Activated CD4-positive, alpha-beta T cell treated with anti-CD3 and anti-CD28 coated beads for 36 hours (primary cell): ENCODE measurements at regions not wholly inside any gene's neighbourhood (a gene's known extent, or its start where the extent isn't known, plus 50 kb on each side); places are given as distances from the start of the nearest gene placed in this dataset.

ENCODE experiments used
- ATAC-seq: fragments of 200-7000 bp; cut with Tn5 transposase; one replicate; pipeline ENCODE4 v1.10.0; 2021; ENCODE audit warnings: mild to moderate bottlenecking, moderate library complexity
- CTCF ChIA-PET: fragments of 350-600 bp; sonication (Branson Sonifier 250); formaldehyde crosslinking; loops from one replicate; lab custom pipeline; 2021; ENCODE audit warnings: antibody characterized with exemption; lab: Charles Lee
- POLR2A ChIA-PET: fragments of 350-600 bp; sonication (Branson Sonifier 250); formaldehyde crosslinking; loops from one replicate; lab custom pipeline; 2021; ENCODE audit warnings: antibody characterized with exemption, inconsistent platforms; lab: Charles Lee
- DNase-seq: peaks from one replicate; pipeline ENCODE4 v3.0.0-alpha.2; 2020
- H3K27ac Mint-ChIP-seq: one replicate; pipeline ENCODE4 v1.8.0; 2021; ENCODE audit warnings: mixed read lengths
- H3K27me3 Mint-ChIP-seq: one replicate; pipeline ENCODE4 v1.8.0; 2021; ENCODE audit warnings: mixed read lengths
- H3K36me3 Mint-ChIP-seq: one replicate; pipeline ENCODE4 v1.8.0; 2021; ENCODE audit warnings: low read depth, mixed read lengths
- H3K4me1 Mint-ChIP-seq: one replicate; pipeline ENCODE4 v1.8.0; 2021; ENCODE audit warnings: mixed read lengths
- H3K4me3 Mint-ChIP-seq: one replicate; pipeline ENCODE4 v1.8.0; 2021; ENCODE audit warnings: mild to moderate bottlenecking, moderate library complexity, mixed read lengths
- H3K9me3 Mint-ChIP-seq: one replicate; pipeline ENCODE4 v1.8.0; 2021; ENCODE audit warnings: low read depth, mixed read lengths
- intact Hi-C, 2 experiments: fragments of 100-400 bp; cut with DNase I in 1 of 2; cut with micrococcal nuclease in 1 of 2; formaldehyde crosslinking; loops; one replicate each; pipeline versions ENCODE4 v1.14.2 to v1.15.1; 2022 to 2024; cut with DNase I, micrococcal nuclease

GRCh38 chr10:20986049-20986448, 88.9 kb upstream of the NEBL start:
- DNase-seq, result no peak
- intact Hi-C loops, result no loop called here
- Mint-ChIP-seq H3K36me3 (no peaks in the 10 kb centered on the region), H3K9me3 (no peaks in the 10 kb centered on the region), H3K4me1 (no peaks in the 10 kb centered on the region), H3K27me3 (peaks cover 4% of the 10 kb centered on the region), H3K27ac (no peak overlapping the region), H3K4me3 (no peak overlapping the region)
- POLR2A ChIA-PET, result no interaction called here
- CTCF ChIA-PET, result no interaction called here
- no peak for ATAC-seq

GRCh38 chr10:20984662-20985061, 87.6 kb upstream of the NEBL start:
- POLR2A ChIA-PET, result no interaction called here
- intact Hi-C loops, result no loop called here

GRCh38 chr10:20981419-20981953, 84.4 kb upstream of the NEBL start:
- Mint-ChIP-seq H3K9me3 (no peaks in the 10 kb centered on the region), H3K4me1 (no peaks in the 10 kb centered on the region), H3K27ac (no peak overlapping the region), H3K4me3 (no peak overlapping the region), H3K36me3 (no peaks in the 10 kb centered on the region), H3K27me3 (peaks cover under 1% of the 10 kb centered on the region)
- DNase-seq, result no peak
- CTCF ChIA-PET, result interaction anchor here (0.6 kb wide), 1 partner anchor 290 kb away, joined by 3 read pairs; no protein-coding TSS in a partner anchor
- no peak for ATAC-seq
- intact Hi-C loops, result no loop called here
- POLR2A ChIA-PET, result no interaction called here

More at GRCh38 chr10:20984662-20985061, 87.6 kb upstream of the NEBL start:
- Mint-ChIP-seq H3K4me1 (no peaks in the 10 kb centered on the region), H3K27ac (no peak overlapping the region), H3K36me3 (no peaks in the 10 kb centered on the region), H3K27me3 (peaks cover 2% of the 10 kb centered on the region), H3K4me3 (no peak overlapping the region), H3K9me3 (no peaks in the 10 kb centered on the region)
- DNase-seq (no peak), ATAC-seq (no peak)
- CTCF ChIA-PET, result no interaction called here

GRCh38 chr10:20978617-20979016, 81.5 kb upstream of the NEBL start:
- ChIA-PET POLR2A (no interaction called here), CTCF (no interaction called here)
- intact Hi-C loops, result no loop called here
- no peaks in the 10 kb centered on the region for H3K9me3 Mint-ChIP-seq
- H3K36me3 Mint-ChIP-seq, result no peaks in the 10 kb centered on the region
- H3K4me3 Mint-ChIP-seq, result no peak overlapping the region
- H3K4me1 Mint-ChIP-seq, result no peaks in the 10 kb centered on the region
- DNase-seq (no peak), ATAC-seq (no peak)
- no peak overlapping the region for H3K27ac Mint-ChIP-seq
- peaks cover 3% of the 10 kb centered on the region for H3K27me3 Mint-ChIP-seq

GRCh38 chr10:20977300-20977699, 80.2 kb upstream of the NEBL start:
- ChIA-PET POLR2A (no interaction called here), CTCF (no interaction called here)
- Mint-ChIP-seq H3K27me3 (peaks cover 3% of the 10 kb centered on the region), H3K4me3 (no peak overlapping the region), H3K9me3 (no peaks in the 10 kb centered on the region), H3K4me1 (no peaks in the 10 kb centered on the region), H3K36me3 (no peaks in the 10 kb centered on the region), H3K27ac (no peak overlapping the region)
- no peak for ATAC-seq
- intact Hi-C loops, result no loop called here
- no peak for DNase-seq

- H3K9me3 Mint-ChIP-seq, result no peaks in the 10 kb centered on the region
- no peak overlapping the region for H3K27ac Mint-ChIP-seq
- intact Hi-C loops, result no loop called here
- no peak for DNase-seq
- ATAC-seq, result no peak
- CTCF ChIA-PET, result no interaction called here
- POLR2A ChIA-PET, result no interaction called here
- H3K27me3 Mint-ChIP-seq, result peaks cover 3% of the 10 kb centered on the region
- H3K4me3 Mint-ChIP-seq, result no peak overlapping the region
- H3K4me1 Mint-ChIP-seq, result no peaks in the 10 kb centered on the region
- H3K36me3 Mint-ChIP-seq, result no peaks in the 10 kb centered on the region
These were observed 79.8 kb upstream of the NEBL start for GRCh38 chr10:20976891-20977290.

- ChIA-PET POLR2A (no interaction called here), CTCF (no interaction called here)
- H3K27ac Mint-ChIP-seq, result no peak overlapping the region
- DNase-seq (no peak), ATAC-seq (no peak)
- intact Hi-C loops, result no loop called here
- no peak overlapping the region for H3K4me3 Mint-ChIP-seq
- H3K9me3 Mint-ChIP-seq, result no peaks in the 10 kb centered on the region
- H3K36me3 Mint-ChIP-seq, result no peaks in the 10 kb centered on the region
- no peaks in the 10 kb centered on the region for H3K4me1 Mint-ChIP-seq
- peaks cover 3% of the 10 kb centered on the region for H3K27me3 Mint-ChIP-seq
These were observed 79.3 kb upstream of the NEBL start for GRCh38 chr10:20976390-20976789.

GRCh38 chr10:20975236-20975635, 78.1 kb upstream of the NEBL start:
- H3K27me3 Mint-ChIP-seq, result peaks cover 3% of the 10 kb centered on the region
- no peaks in the 10 kb centered on the region for H3K36me3 Mint-ChIP-seq
- no peaks in the 10 kb centered on the region for H3K4me1 Mint-ChIP-seq
- POLR2A ChIA-PET, result interaction anchor here (0.6 kb wide), 1 partner anchor 382 kb away, joined by 3 read pairs; no protein-coding TSS in a partner anchor
- intact Hi-C loops, result no loop called here
- ATAC-seq (no peak), DNase-seq (no peak)
- CTCF ChIA-PET, result no interaction called here
- no peaks in the 10 kb centered on the region for H3K9me3 Mint-ChIP-seq
- no peak overlapping the region for H3K27ac Mint-ChIP-seq
- H3K4me3 Mint-ChIP-seq, result no peak overlapping the region

- CTCF ChIA-PET, result no interaction called here
- POLR2A ChIA-PET, result no interaction called here
- Mint-ChIP-seq H3K4me1 (no peaks in the 10 kb centered on the region), H3K36me3 (no peaks in the 10 kb centered on the region), H3K4me3 (no peak overlapping the region), H3K9me3 (no peaks in the 10 kb centered on the region), H3K27me3 (peaks cover 3% of the 10 kb centered on the region), H3K27ac (no peak overlapping the region)
- intact Hi-C loops, result no loop called here
- ATAC-seq (no peak), DNase-seq (no peak)
These were observed 75.8 kb upstream of the NEBL start for GRCh38 chr10:20972925-20973324.

GRCh38 chr10:20971901-20972300, 74.8 kb upstream of the NEBL start:
- CTCF ChIA-PET, result no interaction called here
- DNase-seq (no peak), ATAC-seq (no peak)
- Mint-ChIP-seq H3K4me1 (no peaks in the 10 kb centered on the region), H3K9me3 (no peaks in the 10 kb centered on the region), H3K36me3 (no peaks in the 10 kb centered on the region), H3K4me3 (no peak overlapping the region), H3K27ac (no peak overlapping the region), H3K27me3 (peaks cover 3% of the 10 kb centered on the region)
- POLR2A ChIA-PET, result no interaction called here
- intact Hi-C loops, result no loop called here

GRCh38 chr10:20970708-20971107, 73.6 kb upstream of the NEBL start:
- intact Hi-C loops, result no loop called here
- ATAC-seq (no peak), DNase-seq (no peak)
- no peaks in the 10 kb centered on the region for H3K27me3 Mint-ChIP-seq
- no peak overlapping the region for H3K27ac Mint-ChIP-seq
- no peaks in the 10 kb centered on the region for H3K36me3 Mint-ChIP-seq
- H3K4me1 Mint-ChIP-seq, result no peaks in the 10 kb centered on the region
- H3K4me3 Mint-ChIP-seq, result no peak overlapping the region
- POLR2A ChIA-PET, result no interaction called here
- H3K9me3 Mint-ChIP-seq, result no peaks in the 10 kb centered on the region
- CTCF ChIA-PET, result no interaction called here

- intact Hi-C loops, result no loop called here
- no peaks in the 10 kb centered on the region for H3K4me1 Mint-ChIP-seq
- H3K36me3 Mint-ChIP-seq, result no peaks in the 10 kb centered on the region
- H3K9me3 Mint-ChIP-seq, result no peaks in the 10 kb centered on the region
- H3K4me3 Mint-ChIP-seq, result no peak overlapping the region
- ATAC-seq (no peak), DNase-seq (no peak)
- H3K27me3 Mint-ChIP-seq, result no peaks in the 10 kb centered on the region
- POLR2A ChIA-PET, result no interaction called here
- no peak overlapping the region for H3K27ac Mint-ChIP-seq
- CTCF ChIA-PET, result no interaction called here
These were observed 72.9 kb upstream of the NEBL start for GRCh38 chr10:20970044-20970443.

- DNase-seq (no peak), ATAC-seq (no peak)
- Mint-ChIP-seq H3K27me3 (no peaks in the 10 kb centered on the region), H3K27ac (no peak overlapping the region), H3K36me3 (no peaks in the 10 kb centered on the region), H3K4me3 (no peak overlapping the region), H3K4me1 (no peaks in the 10 kb centered on the region), H3K9me3 (no peaks in the 10 kb centered on the region)
- POLR2A ChIA-PET, result no interaction called here
- CTCF ChIA-PET, result no interaction called here
- intact Hi-C loops, result no loop called here
These were observed 69.3 kb upstream of the NEBL start for GRCh38 chr10:20966426-20966825.
